IMR-90 (cell line): ENCODE measurements at regions not wholly inside any gene's neighbourhood (a gene's known extent, or its start where the extent isn't known, plus 50 kb on each side); places are given as distances from the start of the nearest gene placed in this dataset.

Experiments
- ATAC-seq: fragments of 200-7000 bp; cut with Tn5 transposase; 2 replicates; pipeline ENCODE4 v1.9.1; 2020; ENCODE audit warnings: low read depth, mild to moderate bottlenecking, moderate library complexity
- BruUV-seq: library from RNA; stranded (reverse); fragments of 400-500 nt; replicated peaks from 2 replicates; lab custom pipeline; 2021; lab: Mats Ljungman, UMichigan
- CTCF ChIA-PET: fragments of 300-600 bp; formaldehyde crosslinking; extraction: SDS; loops from one replicate; lab custom pipeline; 2021; ENCODE audit warnings: antibody characterized with exemption; lab: Yijun Ruan, JAX
- POLR2A ChIA-PET: fragments of 300-600 bp; sonication (Branson Sonifier 250); formaldehyde crosslinking; loops from one replicate; lab custom pipeline; 2022; ENCODE audit warnings: antibody characterized with exemption; ENCODE audit not compliant: unreplicated experiment; lab: Charles Lee
- DNase-seq: peaks from one replicate; pipeline ENCODE4 v3.0.0; 2013
- H2AFZ ChIP-seq: replicated peaks from 2 replicates; pipeline ENCODE3; 2013; ENCODE audit warnings: low read length, mild to moderate bottlenecking; ENCODE audit not compliant: poor library complexity
- H2AK5ac ChIP-seq: 2 replicates; pipeline ENCODE4 v1.6.1; 2013; ENCODE audit warnings: low read depth, low read length, inconsistent platforms
- H2AK9ac ChIP-seq: replicated peaks from 2 replicates; pipeline ENCODE3; 2013; ENCODE audit warnings: mild to moderate bottlenecking, low read depth, low read length, moderate library complexity; ENCODE audit not compliant: poor library complexity
- H2BK120ac ChIP-seq: 2 replicates; pipeline ENCODE4 v1.6.1; 2013; ENCODE audit warnings: low read depth, low read length, inconsistent platforms
- H2BK15ac ChIP-seq: 3 replicates; pipeline ENCODE4 v1.6.1; 2013; ENCODE audit warnings: low read depth, low read length, inconsistent platforms
- H2BK20ac ChIP-seq: 2 replicates; pipeline ENCODE4 v1.6.1; 2013; ENCODE audit warnings: low read depth, mild to moderate bottlenecking, inconsistent platforms, low read length, moderate library complexity
- H2BK5ac ChIP-seq: 2 replicates; pipeline ENCODE4 v1.6.1; 2013; ENCODE audit warnings: mild to moderate bottlenecking, low read depth, low read length, inconsistent platforms; ENCODE audit not compliant: poor library complexity, severe bottlenecking
- H3K14ac ChIP-seq: replicated peaks from 2 replicates; pipeline ENCODE4 v1.6.1; 2013; ENCODE audit warnings: low read depth, low read length, inconsistent platforms
- H3K18ac ChIP-seq: 2 replicates; pipeline ENCODE4 v1.6.1; 2013; ENCODE audit warnings: low read depth, low read length, control low read depth
- H3K23ac ChIP-seq: 2 replicates; pipeline ENCODE4 v1.6.1; 2013; ENCODE audit warnings: low read depth, low read length, inconsistent platforms
- H3K27ac ChIP-seq: 2 replicates; pipeline ENCODE4 v1.5.1; 2013; ENCODE audit warnings: mild to moderate bottlenecking, control low read depth, low read length; ENCODE audit not compliant: insufficient read depth
- H3K27me3 ChIP-seq: 2 replicates; pipeline ENCODE4 v1.6.1; 2013; ENCODE audit warnings: low read length; ENCODE audit not compliant: control insufficient read depth, insufficient read depth
- H3K36me3 ChIP-seq: 2 replicates; pipeline ENCODE4 v1.6.1; 2013; ENCODE audit warnings: low read length, mixed read lengths; ENCODE audit not compliant: control insufficient read depth, insufficient read depth
- H3K4ac ChIP-seq: 2 replicates; pipeline ENCODE4 v1.6.1; 2013; ENCODE audit warnings: low read depth, low read length, inconsistent platforms
- H3K4me1 ChIP-seq: 2 replicates; pipeline ENCODE4 v1.6.1; 2013; ENCODE audit warnings: low read length, mixed read lengths; ENCODE audit not compliant: control insufficient read depth, insufficient read depth
- H3K4me2 ChIP-seq: 2 replicates; pipeline ENCODE4 v1.6.1; 2013; ENCODE audit warnings: low read depth, mild to moderate bottlenecking, control low read depth, low read length, moderate library complexity
- H3K4me3 ChIP-seq: 2 replicates; pipeline ENCODE4 v1.5.1; 2013; ENCODE audit warnings: low read depth, mild to moderate bottlenecking, control low read depth, low read length, moderate library complexity; ENCODE audit not compliant: insufficient read depth
- H3K56ac ChIP-seq: 2 replicates; pipeline ENCODE4 v1.6.1; 2013; ENCODE audit warnings: low read length, inconsistent platforms; ENCODE audit not compliant: insufficient read depth; ENCODE audit errors: extremely low read depth
- H3K79me1 ChIP-seq, 2 experiments: 2 replicates each; pipeline ENCODE4 v1.6.1; 2013; ENCODE audit warnings: low read length in 2 of 2, inconsistent platforms in 1 of 2, low read depth in 1 of 2
- H3K9ac ChIP-seq: 2 replicates; pipeline ENCODE4 v1.6.1; 2013; ENCODE audit warnings: low read depth, low read length, control low read depth
- H3K9me1 ChIP-seq: 2 replicates; pipeline ENCODE4 v1.6.1; 2013; ENCODE audit warnings: low read length, inconsistent platforms; ENCODE audit not compliant: insufficient read depth
- H3K9me3 ChIP-seq: 2 replicates; pipeline ENCODE4 v1.6.1; 2013; ENCODE audit warnings: low read length; ENCODE audit not compliant: control insufficient read depth, insufficient read depth
- H4K20me1 ChIP-seq: 2 replicates; pipeline ENCODE4 v1.6.1; 2013; ENCODE audit warnings: low read length, inconsistent platforms; ENCODE audit not compliant: insufficient read depth
- H4K5ac ChIP-seq: 2 replicates; pipeline ENCODE4 v1.6.1; 2013; ENCODE audit warnings: mild to moderate bottlenecking, low read depth, low read length, control low read depth
- H4K8ac ChIP-seq, 2 experiments: 2 replicates each; pipeline ENCODE4 v1.6.1; 2013; ENCODE audit warnings: low read depth in 2 of 2, low read length in 2 of 2, control low read depth in 1 of 2, inconsistent platforms in 1 of 2
- H4K91ac ChIP-seq: 2 replicates; pipeline ENCODE4 v1.6.1; 2013; ENCODE audit warnings: low read depth, low read length, inconsistent platforms; ENCODE audit not compliant: insufficient read depth
- CHD1 ChIP-seq: IDR thresholded peaks from 2 replicates; pipeline ENCODE4 v1.6.1; 2012; ENCODE audit warnings: low read depth, low read length, improper control_type of control experiment
- FOS ChIP-seq: fragments of 150-350 bp; IDR thresholded peaks from 2 replicates; pipeline ENCODE4 v1.6.1; 2016; ENCODE audit warnings: low read depth, low read length
- MAFK ChIP-seq: IDR thresholded peaks from 2 replicates; pipeline ENCODE4 v1.6.1; 2012; ENCODE audit warnings: low read depth, low read length, improper control_type of control experiment
- MAZ ChIP-seq: IDR thresholded peaks from 2 replicates; pipeline ENCODE4 v1.6.1; 2012; ENCODE audit warnings: low read depth, mild to moderate bottlenecking, low read length, improper control_type of control experiment, moderate library complexity, borderline replicate concordance
- NFE2L2 ChIP-seq: fragments of 150-350 bp; IDR thresholded peaks from 2 replicates; pipeline ENCODE4 v1.6.1; 2016; ENCODE audit warnings: low read depth, mild to moderate bottlenecking, low read length
- POLR2A ChIP-seq: IDR thresholded peaks from 2 replicates; pipeline ENCODE4 v1.6.1; 2012; ENCODE audit warnings: mild to moderate bottlenecking, low read depth, low read length
- RAD21 ChIP-seq: IDR thresholded peaks from 2 replicates; pipeline ENCODE4 v1.6.1; 2012; ENCODE audit warnings: low read length, improper control_type of control experiment
- RCOR1 ChIP-seq: IDR thresholded peaks from 2 replicates; pipeline ENCODE4 v1.6.1; 2012; ENCODE audit warnings: mild to moderate bottlenecking, low read length, improper control_type of control experiment; ENCODE audit not compliant: insufficient replicate concordance
- RFX5 ChIP-seq: IDR thresholded peaks from 2 replicates; pipeline ENCODE4 v1.8.0; 2012; ENCODE audit warnings: low read depth, mild to moderate bottlenecking, low read length, moderate library complexity
- SMC3 ChIP-seq: fragments of 150-350 bp; IDR thresholded peaks from 2 replicates; pipeline ENCODE4 v1.6.1; 2016; ENCODE audit warnings: low read depth, mild to moderate bottlenecking, antibody characterized with exemption, low read length, moderate library complexity
- USF2 ChIP-seq: fragments of 150-350 bp; IDR thresholded peaks from 2 replicates; pipeline ENCODE4 v1.6.1; 2017; ENCODE audit warnings: mild to moderate bottlenecking, antibody characterized with exemption, low read length, low read depth
- WGBS, 2 experiments: methylation state at CpG; one replicate each; pipeline versions ENCODE4 v1.1.5 to v1.1.7; 2013; ENCODE audit warnings: missing lambda C conversion rate in 2 of 2; ENCODE audit not compliant: insufficient read length in 1 of 2; ENCODE audit errors: extremely low coverage in 2 of 2; 5-methylcytosine and 5-hydroxymethylcytosine counted together
- dilution Hi-C: fragments of 300-500 bp; cut with HindIII; formaldehyde crosslinking; loops from one replicate; pipeline ENCODE4 v1.14.3; 2018; ENCODE audit warnings: low sequenced_read_pairs; ENCODE audit not compliant: unreplicated experiment
- in situ Hi-C: fragments of 300-500 bp; cut with MboI; formaldehyde crosslinking; loops from 3 replicates; pipeline ENCODE4 v1.14.3; 2019; ENCODE audit warnings: low sequenced_read_pairs, inconsistent platforms, mixed read lengths
- intact Hi-C: fragments of 100-400 bp; cut with micrococcal nuclease; formaldehyde crosslinking; loops from 2 replicates; pipeline ENCODE4 v1.10.0; 2022
- TF ChIP-seq, protein P1 (sequence below): fragments of 150-350 bp; IDR thresholded peaks from 2 replicates; pipeline ENCODE4 v1.6.1; 2016; ENCODE audit warnings: low read depth, mild to moderate bottlenecking, low read length, moderate library complexity, borderline replicate concordance
- TF ChIP-seq, protein P2 (sequence below): conservative IDR thresholded peaks from 2 replicates; pipeline ENCODE4 v1.5.1; 2012; ENCODE audit warnings: mild to moderate bottlenecking, low read depth, low read length, improper control_type of control experiment

- ATAC-seq (no peak), DNase-seq (no peak)
- dilution Hi-C loops = no loop called here
- Histone ChIP-seq H3K4me2 (no peak overlapping the region), H3K36me3 (no peaks in the 10 kb centered on the region), H4K8ac (no peak overlapping the region), H3K4me1 (peaks cover 2% of the 10 kb centered on the region; the same call in 1 of the 2 replicates), H3K27me3 (peaks cover 2% of the 10 kb centered on the region; the same call in 1 of the 2 replicates), H2BK5ac (no peak overlapping the region), H3K9me3 (peaks cover 3% of the 10 kb centered on the region; the same call in 1 of the 2 replicates), H3K14ac (no peak overlapping the region), H3K9me1 (no peaks in the 10 kb centered on the region), H2AK5ac (no peak overlapping the region), H2BK15ac (no peak overlapping the region), H4K5ac (no peak overlapping the region), H3K27ac (no peak overlapping the region), H2BK120ac (no peak overlapping the region), H3K56ac (no peak overlapping the region), H3K79me1 (no peaks in the 10 kb centered on the region), H3K18ac (no peak overlapping the region), H2AFZ (no peak overlapping the region), H2AK9ac (no peak overlapping the region), H4K91ac (no peak overlapping the region), H3K4me3 (no peak overlapping the region), H2BK20ac (no peak overlapping the region), H4K20me1 (no peaks in the 10 kb centered on the region), H3K4ac (no peak overlapping the region), H3K9ac (no peak overlapping the region), H3K23ac (no peak overlapping the region)
- in situ Hi-C loops = loop anchor here (5.0 kb wide), 1 partner anchor 248 kb away; no protein-coding TSS in a partner anchor
- BruUV-seq = no TSS peak
- ChIA-PET CTCF (no interaction called here), POLR2A (no interaction called here)
- no CpG with 5 or more reads among the region's 1 CpG for WGBS, 2 experiments
- TF ChIP-seq CHD1 = no peak
- TF ChIP-seq, protein P1, sequence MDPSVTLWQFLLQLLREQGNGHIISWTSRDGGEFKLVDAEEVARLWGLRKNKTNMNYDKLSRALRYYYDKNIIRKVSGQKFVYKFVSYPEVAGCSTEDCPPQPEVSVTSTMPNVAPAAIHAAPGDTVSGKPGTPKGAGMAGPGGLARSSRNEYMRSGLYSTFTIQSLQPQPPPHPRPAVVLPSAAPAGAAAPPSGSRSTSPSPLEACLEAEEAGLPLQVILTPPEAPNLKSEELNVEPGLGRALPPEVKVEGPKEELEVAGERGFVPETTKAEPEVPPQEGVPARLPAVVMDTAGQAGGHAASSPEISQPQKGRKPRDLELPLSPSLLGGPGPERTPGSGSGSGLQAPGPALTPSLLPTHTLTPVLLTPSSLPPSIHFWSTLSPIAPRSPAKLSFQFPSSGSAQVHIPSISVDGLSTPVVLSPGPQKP = no peak
- TF ChIP-seq MAZ = no peak
- TF ChIP-seq POLR2A = no peak
- no peak for TF ChIP-seq SMC3
- no peak for TF ChIP-seq RAD21
- TF ChIP-seq FOS = no peak
- no peak for TF ChIP-seq RCOR1
- TF ChIP-seq, protein P2, sequence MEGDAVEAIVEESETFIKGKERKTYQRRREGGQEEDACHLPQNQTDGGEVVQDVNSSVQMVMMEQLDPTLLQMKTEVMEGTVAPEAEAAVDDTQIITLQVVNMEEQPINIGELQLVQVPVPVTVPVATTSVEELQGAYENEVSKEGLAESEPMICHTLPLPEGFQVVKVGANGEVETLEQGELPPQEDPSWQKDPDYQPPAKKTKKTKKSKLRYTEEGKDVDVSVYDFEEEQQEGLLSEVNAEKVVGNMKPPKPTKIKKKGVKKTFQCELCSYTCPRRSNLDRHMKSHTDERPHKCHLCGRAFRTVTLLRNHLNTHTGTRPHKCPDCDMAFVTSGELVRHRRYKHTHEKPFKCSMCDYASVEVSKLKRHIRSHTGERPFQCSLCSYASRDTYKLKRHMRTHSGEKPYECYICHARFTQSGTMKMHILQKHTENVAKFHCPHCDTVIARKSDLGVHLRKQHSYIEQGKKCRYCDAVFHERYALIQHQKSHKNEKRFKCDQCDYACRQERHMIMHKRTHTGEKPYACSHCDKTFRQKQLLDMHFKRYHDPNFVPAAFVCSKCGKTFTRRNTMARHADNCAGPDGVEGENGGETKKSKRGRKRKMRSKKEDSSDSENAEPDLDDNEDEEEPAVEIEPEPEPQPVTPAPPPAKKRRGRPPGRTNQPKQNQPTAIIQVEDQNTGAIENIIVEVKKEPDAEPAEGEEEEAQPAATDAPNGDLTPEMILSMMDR = no peak
- no peak for TF ChIP-seq USF2
- no peak for TF ChIP-seq MAFK
- no peak for TF ChIP-seq RFX5
- TF ChIP-seq NFE2L2 = no peak
- intact Hi-C loops = no loop called here
Measured at GRCh38 chr14:34085695-34086094, 134.8 kb upstream of the EGLN3 start.
